H1 (cell line): ENCODE measurements at regions not wholly inside any gene's neighbourhood (a gene's known extent, or its start where the extent isn't known, plus 50 kb on each side); places are given as distances from the start of the nearest gene placed in this dataset.

Source experiments
- CTCF ChIA-PET: fragments of 300-600 bp; sonication (Branson Sonifier 250); formaldehyde crosslinking; loops from one replicate; lab custom pipeline; 2021; ENCODE audit not compliant: partially characterized antibody; lab: Charles Lee
- POLR2A ChIA-PET: fragments of 300-600 bp; sonication (Branson Sonifier 250); formaldehyde crosslinking; loops from one replicate; lab custom pipeline; 2021; ENCODE audit warnings: inconsistent platforms; ENCODE audit not compliant: partially characterized antibody; lab: Charles Lee
- DNase-seq, 2 experiments: peaks; one replicate each; pipeline versions ENCODE4 v3.0.0 to v3.0.0-alpha.2; 2010 to 2022; ENCODE audit warnings: low spot score in 2 of 2, low read depth in 1 of 2, mixed read lengths in 1 of 2
- FAIRE-seq: peaks from 2 replicates; lab custom pipeline; 2011; peaks lifted over from hg19 to GRCh38; lab: Jason Lieb, UNC
- H2AFZ ChIP-seq: 2 replicates; pipeline ENCODE4 v1.8.1; 2012; ENCODE audit warnings: low read length, inconsistent platforms
- H2AK5ac ChIP-seq: 2 replicates; pipeline ENCODE4 v1.6.1; 2013; ENCODE audit warnings: low read depth, low read length
- H2BK120ac ChIP-seq: replicated peaks from 2 replicates; pipeline ENCODE3; 2013; ENCODE audit warnings: low read depth, low read length, inconsistent platforms
- H2BK12ac ChIP-seq: 2 replicates; pipeline ENCODE4 v1.6.1; 2013; ENCODE audit warnings: low read depth, low read length
- H2BK15ac ChIP-seq: 2 replicates; pipeline ENCODE4 v1.6.1; 2013; ENCODE audit warnings: low read length
- H2BK20ac ChIP-seq: 2 replicates; pipeline ENCODE4 v1.6.1; 2013; ENCODE audit warnings: low read length
- H2BK5ac ChIP-seq: 2 replicates; pipeline ENCODE4 v1.6.1; 2013; ENCODE audit warnings: low read depth, low read length
- H3K14ac ChIP-seq: 2 replicates; pipeline ENCODE4 v1.6.1; 2013; ENCODE audit warnings: inconsistent platforms; ENCODE audit not compliant: insufficient read length
- H3K18ac ChIP-seq: 2 replicates; pipeline ENCODE4 v1.6.1; 2013; ENCODE audit warnings: low read length; ENCODE audit errors: extremely low read depth
- H3K23ac ChIP-seq: 2 replicates; pipeline ENCODE4 v1.6.1; 2013; ENCODE audit warnings: inconsistent platforms; ENCODE audit not compliant: insufficient read length
- H3K23me2 ChIP-seq: 2 replicates; pipeline ENCODE4 v1.6.1; 2013; ENCODE audit warnings: low read depth, low read length
- H3K27ac ChIP-seq: 2 replicates; pipeline ENCODE4 v1.6.1; 2011; ENCODE audit warnings: low read depth, low read length, inconsistent platforms
- H3K27me3 ChIP-seq, 4 experiments: replicated peaks in 1 of 4; 1 replicate in 1 of 4; 2 replicates in 3 of 4; pipeline versions ENCODE4 v1.6.1 to v1.8.1; 2011 to 2013; ENCODE audit warnings: low read length in 3 of 4, mild to moderate bottlenecking in 3 of 4, inconsistent platforms in 2 of 4, mixed read lengths in 2 of 4, moderate library complexity in 1 of 4; ENCODE audit not compliant: control insufficient read depth in 3 of 4, insufficient read depth in 3 of 4; ENCODE audit errors: extremely low read depth in 1 of 4
- H3K36me3 ChIP-seq, 4 experiments: 2 replicates each; pipeline versions ENCODE4 v1.6.1 to v1.8.1; 2011 to 2013; ENCODE audit warnings: mild to moderate bottlenecking in 4 of 4, low read length in 3 of 4, moderate library complexity in 2 of 4, control low read depth in 1 of 4, inconsistent platforms in 1 of 4; ENCODE audit not compliant: insufficient read depth in 4 of 4, control insufficient read depth in 2 of 4
- H3K4ac ChIP-seq: replicated peaks from 2 replicates; pipeline ENCODE3; 2013; ENCODE audit warnings: low read length, low read depth, mixed read lengths, inconsistent platforms; ENCODE audit not compliant: insufficient read length
- H3K4me1 ChIP-seq, 4 experiments: replicated peaks in 1 of 4; 1 replicate in 1 of 4; 2 replicates in 3 of 4; pipeline versions ENCODE4 v1.6.1 to v1.8.1; 2011 to 2013; ENCODE audit warnings: low read length in 3 of 4, inconsistent platforms in 2 of 4, mixed read lengths in 1 of 4; ENCODE audit not compliant: insufficient read depth in 4 of 4, control insufficient read depth in 3 of 4
- H3K4me2 ChIP-seq, 2 experiments: 2 replicates each; pipeline versions ENCODE4 v1.6.1 to v1.8.1; 2011 to 2013; ENCODE audit warnings: low read depth in 2 of 2, low read length in 2 of 2, control low read depth in 1 of 2, inconsistent platforms in 1 of 2, mild to moderate bottlenecking in 1 of 2; ENCODE audit not compliant: insufficient read depth in 1 of 2
- H3K4me3 ChIP-seq, 4 experiments: fragments of 200-600, 300-600 bp in 1 of 4; sonication (generic), shearing (Covaris generic), sonication (Bioruptor Twin) in 1 of 4; 2 replicates each; pipeline versions ENCODE4 v1.5.1 to v1.8.1; 2011 to 2016; ENCODE audit warnings: low read length in 4 of 4, low read depth in 3 of 4, control low read depth in 2 of 4, inconsistent platforms in 2 of 4, mild to moderate bottlenecking in 2 of 4, mixed read lengths in 1 of 4, moderate library complexity in 1 of 4; ENCODE audit not compliant: insufficient read depth in 2 of 4; ENCODE audit errors: extremely low read depth in 1 of 4
- H3K56ac ChIP-seq: replicated peaks from 2 replicates; pipeline ENCODE3; 2013; ENCODE audit warnings: low read depth, mild to moderate bottlenecking, mixed read lengths, low read length, inconsistent platforms; ENCODE audit not compliant: insufficient read length
- H3K79me1 ChIP-seq: 2 replicates; pipeline ENCODE4 v1.6.1; 2013; ENCODE audit warnings: low read depth, low read length, control low read depth
- H3K79me2 ChIP-seq, 2 experiments: 2 replicates each; pipeline versions ENCODE4 v1.6.1 to v1.8.1; 2012 to 2013; ENCODE audit warnings: low read length in 2 of 2, mild to moderate bottlenecking in 2 of 2, inconsistent platforms in 1 of 2; ENCODE audit not compliant: insufficient read depth in 2 of 2, control insufficient read depth in 1 of 2
- H3K9ac ChIP-seq, 4 experiments: replicated peaks in 1 of 4; 1 replicate in 1 of 4; 2 replicates in 3 of 4; pipeline versions ENCODE4 v1.6.1 to v1.8.1; 2011 to 2013; ENCODE audit warnings: low read depth in 3 of 4, low read length in 3 of 4, control low read depth in 2 of 4, mild to moderate bottlenecking in 2 of 4, moderate library complexity in 2 of 4, inconsistent platforms in 1 of 4; ENCODE audit errors: extremely low read depth in 1 of 4
- H3K9me3 ChIP-seq, 2 experiments: 2 replicates each; pipeline versions ENCODE4 v1.6.1 to v1.8.1; 2012 to 2013; ENCODE audit warnings: mild to moderate bottlenecking in 2 of 2, moderate library complexity in 2 of 2, control low read depth in 1 of 2, inconsistent platforms in 1 of 2, low read depth in 1 of 2, low read length in 1 of 2, mixed read lengths in 1 of 2; ENCODE audit not compliant: insufficient read depth in 2 of 2
- H4K20me1 ChIP-seq, 2 experiments: replicated peaks in 1 of 2; 2 replicates each; pipeline versions ENCODE3 to v1.8.1; 2011 to 2013; ENCODE audit warnings: inconsistent platforms in 2 of 2, low read length in 2 of 2, mild to moderate bottlenecking in 1 of 2; ENCODE audit not compliant: insufficient read depth in 2 of 2, control insufficient read depth in 1 of 2
- H4K5ac ChIP-seq: 2 replicates; pipeline ENCODE4 v1.6.1; 2013; ENCODE audit warnings: low read length, low read depth, mixed read lengths, inconsistent platforms; ENCODE audit not compliant: insufficient read length
- H4K8ac ChIP-seq: 2 replicates; pipeline ENCODE4 v1.8.0; 2013; ENCODE audit warnings: mild to moderate bottlenecking, moderate library complexity, low read length, inconsistent platforms; ENCODE audit not compliant: insufficient read depth; ENCODE audit errors: extremely low read depth
- H4K91ac ChIP-seq: replicated peaks from 2 replicates; pipeline ENCODE3; 2013; ENCODE audit warnings: low read length, mixed read lengths, inconsistent platforms; ENCODE audit not compliant: insufficient read length
- ATF2 ChIP-seq: IDR thresholded peaks from 2 replicates; pipeline ENCODE4 v1.6.1; 2012; ENCODE audit warnings: low read length, inconsistent platforms
- ATF3 ChIP-seq: IDR thresholded peaks from 2 replicates; pipeline ENCODE4 v1.6.1; 2011; ENCODE audit warnings: low read depth, mild to moderate bottlenecking, low read length; ENCODE audit not compliant: insufficient read depth
- BRCA1 ChIP-seq: IDR thresholded peaks from 2 replicates; pipeline ENCODE4 v1.6.1; 2012; ENCODE audit warnings: low read depth, low read length, improper control_type of control experiment
- CHD1 ChIP-seq: IDR thresholded peaks from 2 replicates; pipeline ENCODE4 v1.6.1; 2012; ENCODE audit warnings: low read depth, low read length, improper control_type of control experiment
- E2F6 ChIP-seq: IDR thresholded peaks from 2 replicates; pipeline ENCODE4 v1.6.1; 2012; ENCODE audit warnings: inconsistent platforms
- GTF2F1 ChIP-seq: IDR thresholded peaks from 2 replicates; pipeline ENCODE4 v1.6.1; 2012; ENCODE audit warnings: low read depth, low read length, improper control_type of control experiment, borderline replicate concordance
- POLR2AphosphoS5 ChIP-seq: IDR thresholded peaks from 2 replicates; pipeline ENCODE4 v1.6.1; 2011; ENCODE audit warnings: low read depth, low read length
- TCF12 ChIP-seq: IDR thresholded peaks from 2 replicates; pipeline ENCODE4 v1.6.1; 2011; ENCODE audit warnings: low read depth, mild to moderate bottlenecking, low read length
- TEAD4 ChIP-seq: IDR thresholded peaks from 2 replicates; pipeline ENCODE4 v1.6.1; 2012; ENCODE audit warnings: low read depth, low read length, inconsistent platforms, mixed read lengths
- YY1 ChIP-seq: IDR thresholded peaks from 2 replicates; pipeline ENCODE4 v1.6.1; 2011; ENCODE audit warnings: low read depth, mild to moderate bottlenecking, low read length
- WGBS, 2 experiments: shearing (Covaris generic) in 1 of 2; methylation state at CpG; one replicate each; pipeline versions ENCODE4 v1.1.6 to v1.1.7; 2013 to 2015; ENCODE audit warnings: low lambda C conversion rate in 2 of 2, mixed read lengths in 2 of 2, inconsistent platforms in 1 of 2, low coverage in 1 of 2, missing lambda C conversion rate in 1 of 2; ENCODE audit not compliant: insufficient replicate concordance in 2 of 2, insufficient coverage in 1 of 2, insufficient read length in 1 of 2; ENCODE audit errors: extremely low coverage in 1 of 2, missing lambda C conversion rate in 1 of 2; 5-methylcytosine and 5-hydroxymethylcytosine counted together

DNA sequence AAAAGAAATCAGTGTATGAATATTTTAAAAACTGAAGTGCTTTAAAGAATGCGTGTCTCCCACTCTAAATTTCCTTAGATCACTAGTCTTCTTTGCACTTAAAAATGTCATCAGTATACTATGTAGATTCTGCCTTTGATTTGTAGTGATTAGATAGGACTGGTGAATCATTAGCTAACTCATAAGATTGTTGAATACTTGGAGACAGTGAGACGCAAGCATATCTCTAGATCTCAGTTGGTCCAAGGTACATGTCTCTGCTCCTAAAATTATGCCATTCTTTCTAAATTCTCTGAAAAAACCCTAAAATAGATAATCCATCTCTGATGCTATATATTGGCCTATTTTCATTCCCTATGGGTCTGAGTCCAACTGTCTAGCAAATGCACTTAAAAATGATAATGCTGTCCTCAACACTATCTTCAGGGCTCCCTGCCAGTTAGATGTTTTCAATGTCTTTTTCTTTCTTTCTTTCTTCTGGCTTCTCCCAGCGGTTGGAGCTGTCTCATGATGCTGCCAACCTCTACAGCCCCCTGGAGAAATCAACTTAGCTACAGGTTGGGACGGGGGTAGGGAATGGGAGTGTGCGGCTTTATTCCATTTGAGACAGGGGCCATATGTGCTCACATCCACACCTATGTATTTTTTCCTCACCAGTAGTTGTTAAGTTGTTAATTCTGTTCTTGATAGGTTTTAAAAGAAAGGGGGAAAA, 301.0 kb downstream of the NDFIP2 start:
- Histone ChIP-seq H2BK15ac (no peak overlapping the region), H3K9ac (no peak overlapping the region), H3K9me3 (no peaks in the 10 kb centered on the region), H3K18ac (no peak overlapping the region), H2BK20ac (peak overlapping the region; percentile 14; the same call in 1 of the 2 replicates), H3K4me2 (peak overlapping the region; percentile 49 to 50; a peak in 1 of 4 replicates), H2BK12ac (peak overlapping the region; percentile 96; the same call in 1 of the 2 replicates), H4K91ac (no peak overlapping the region), H2AK5ac (no peak overlapping the region), H4K20me1 (no peaks in the 10 kb centered on the region), H3K23ac (no peak overlapping the region), H2BK5ac (peak overlapping the region; percentile 45; the same call in 1 of the 2 replicates), H3K56ac (no peak overlapping the region), H4K8ac (no peak overlapping the region), H3K4me1 (peaks cover 4 to 11% (median 7%) of the 10 kb centered on the region in 4 experiments; a peak in 6 of 7 replicates), H3K14ac (no peak overlapping the region), H2BK120ac (no peak overlapping the region), H3K79me2 (no peaks in the 10 kb centered on the region), H2AFZ (0 out of 2 replicates have a peak overlapping the region, but pooled peaks have one; percentile 10), H3K27ac (no peak overlapping the region), H3K79me1 (no peaks in the 10 kb centered on the region), H4K5ac (no peak overlapping the region), H3K4me3 (peak overlapping the region in 2 of 4 experiments; percentile 15 to 31; a peak in 3 of 8 replicates), H3K23me2 (no peaks in the 10 kb centered on the region), H3K4ac (no peak overlapping the region), H3K27me3 (no peaks in the 10 kb centered on the region), H3K36me3 (no peaks in the 10 kb centered on the region)
- DNase-seq (no peak), FAIRE-seq (no peak)
- CTCF ChIA-PET = interaction anchor here (0.7 to 2.6 kb wide), 3 partner anchors 11 to 70 kb away, joined by 3 to 8 read pairs (median 7); no protein-coding TSS in a partner anchor
- WGBS, 2 experiments = 74% methylated on average over 5 of the region's 5 CpGs; no CpG with 5 or more reads in 1 of the 2 experiments
- POLR2A ChIA-PET = no interaction called here
- TF ChIP-seq E2F6 = no peak
- no peak for TF ChIP-seq ATF2
- no peak for TF ChIP-seq TCF12
- TF ChIP-seq YY1 = no peak
- no peak for TF ChIP-seq TEAD4
- TF ChIP-seq POLR2AphosphoS5 = no peak
- no peak for TF ChIP-seq ATF3
- no peak for TF ChIP-seq CHD1
- no peak for TF ChIP-seq BRCA1
- TF ChIP-seq GTF2F1 = no peak
